VCaP (cell line): ENCODE measurements at regions not wholly inside any gene's neighbourhood (a gene's known extent, or its start where the extent isn't known, plus 50 kb on each side); places are given as distances from the start of the nearest gene placed in this dataset.
"Not testable (repeated sequence)": the region's sequence is repeated elsewhere in the genome, so short reads cannot be mapped to it uniquely, and the experiment has no call there.

Experiments
- H3K27ac ChIP-seq: fragments of 450-650 bp; 2 replicates; pipeline ENCODE4 v1.5.1; 2017
- CTCF ChIP-seq: fragments of 450-650 bp; conservative IDR thresholded peaks from 2 replicates; pipeline ENCODE4 v1.5.1; 2017; ENCODE audit warnings: mild to moderate bottlenecking, moderate library complexity

DNA sequence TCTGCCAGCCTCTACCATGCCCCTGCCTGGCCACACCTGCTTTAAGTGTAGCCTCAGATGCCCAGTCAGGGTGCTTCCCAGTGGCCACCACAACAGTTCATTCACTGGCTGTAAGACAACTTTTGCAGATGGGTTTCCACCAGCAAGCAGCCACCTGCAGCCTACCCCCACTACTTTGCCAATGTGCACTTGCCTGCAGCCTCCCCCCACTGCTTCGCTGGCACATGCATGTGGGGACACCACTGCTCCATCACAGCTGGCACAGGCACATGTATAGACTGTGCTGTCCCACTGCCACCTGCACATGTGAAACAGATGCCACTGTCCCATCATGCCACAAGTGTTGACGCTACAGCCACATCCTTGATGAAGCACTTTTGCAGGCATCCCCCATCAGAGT is 723.9 kb downstream of the SH3BGRL start:
- TF ChIP-seq CTCF: no peak
- H3K27ac ChIP-seq: no peak overlapping the region

DNA sequence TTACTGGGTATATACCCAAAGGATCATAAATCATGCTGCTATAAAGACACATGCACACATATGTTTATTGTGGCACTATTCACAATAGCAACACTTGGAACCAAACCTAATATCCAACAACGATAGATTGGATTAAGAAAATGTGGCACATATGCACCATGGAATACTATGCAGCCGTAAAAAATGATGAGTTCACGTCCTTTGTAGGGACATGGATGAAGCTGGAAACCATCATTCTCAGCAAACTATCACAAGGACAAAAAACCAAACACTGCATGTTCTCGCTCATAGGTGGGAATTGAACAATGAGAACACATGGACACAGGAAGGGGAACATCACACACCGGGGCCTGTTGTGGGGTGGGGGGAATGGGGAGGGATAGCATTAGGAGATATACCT is 744.0 kb downstream of the SH3BGRL start:
- not testable (repeated sequence) for H3K27ac ChIP-seq

DNA sequence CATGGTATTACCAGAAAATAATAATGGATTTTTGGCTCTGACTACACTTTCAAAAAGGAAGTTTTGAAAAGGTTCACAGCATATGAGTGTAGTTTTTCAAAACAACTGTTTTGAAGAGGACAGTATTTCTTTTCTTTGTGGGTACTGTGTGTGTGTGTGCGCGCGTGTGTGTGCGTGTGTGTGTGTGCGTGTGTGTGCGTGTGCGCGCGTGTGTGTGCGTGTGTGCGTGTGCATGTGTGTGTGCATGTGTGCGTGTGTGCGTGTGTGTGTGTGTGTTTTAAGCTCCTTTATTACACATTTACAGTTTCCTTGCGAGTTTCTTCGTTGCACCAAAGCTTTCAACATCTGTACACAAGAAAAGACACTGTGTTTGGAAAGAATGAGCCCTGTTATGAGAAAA is 755.4 kb downstream of the SH3BGRL start:
- no peak overlapping the region for H3K27ac ChIP-seq
- no peak for TF ChIP-seq CTCF

- TF ChIP-seq CTCF: peak; percentile 78
- no peak overlapping the region for H3K27ac ChIP-seq
Observed at GRCh38 chrX:81957900-81958545, 756.1 kb downstream of the SH3BGRL start.

GRCh38 chrX:81959964-81960363 is 758.1 kb downstream of the SH3BGRL start:
- H3K27ac ChIP-seq: no peak overlapping the region
- no peak for TF ChIP-seq CTCF

DNA sequence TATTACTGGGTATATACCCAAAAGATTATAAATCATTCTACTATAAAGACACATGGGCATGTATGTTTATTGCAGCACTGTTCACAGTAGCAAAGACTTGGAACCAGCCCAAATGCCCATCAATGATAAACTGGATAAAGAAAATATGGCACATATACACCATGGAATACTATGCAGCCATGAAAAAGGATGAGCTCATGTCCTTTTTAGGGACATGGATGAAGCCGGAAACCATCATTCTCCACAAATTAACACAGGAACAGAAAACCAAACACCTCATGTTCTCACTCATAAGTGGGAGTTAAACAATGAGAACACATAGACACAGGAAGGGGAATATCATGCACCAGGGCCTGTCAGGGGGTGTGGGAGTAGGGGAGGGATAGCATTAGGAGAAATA is 772.5 kb downstream of the SH3BGRL start:
- H3K27ac ChIP-seq: not testable (repeated sequence)

- H3K27ac ChIP-seq: no peak overlapping the region
- no peak for TF ChIP-seq CTCF
Observed at GRCh38 chrX:81979806-81980515, 778.1 kb downstream of the SH3BGRL start.

DNA sequence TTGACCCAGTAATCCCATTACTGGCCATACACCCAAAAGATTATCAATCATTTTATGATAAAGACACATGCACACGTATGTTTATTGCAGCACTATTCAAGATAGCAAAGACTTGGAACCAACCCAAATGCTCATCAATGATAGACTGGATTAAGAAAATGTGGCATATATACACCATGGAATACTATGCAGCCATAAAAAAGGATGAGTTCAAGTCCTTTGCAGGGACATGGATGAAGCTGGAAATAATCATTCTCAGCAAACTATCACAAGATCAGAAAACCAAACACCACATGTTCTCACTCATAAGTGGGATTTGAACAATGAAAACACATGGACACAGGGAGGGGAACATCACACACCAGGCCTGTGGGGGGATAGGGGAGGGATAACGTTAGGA is 785.3 kb downstream of the SH3BGRL start:
- H3K27ac ChIP-seq: not testable (repeated sequence)

- no peak for TF ChIP-seq CTCF
- no peak overlapping the region for H3K27ac ChIP-seq
Observed at GRCh38 chrX:81996166-81996565, 794.3 kb downstream of the SH3BGRL start.
